C4-2B (cell line): ENCODE measurements at regions not wholly inside any gene's neighbourhood (a gene's known extent, or its start where the extent isn't known, plus 50 kb on each side); places are given as distances from the start of the nearest gene placed in this dataset.
"Not testable (repeated sequence)": the region's sequence is repeated elsewhere in the genome, so short reads cannot be mapped to it uniquely, and the experiment has no call there.

ENCODE experiments used
- ZFX ChIP-seq: fragments of 450-650 bp; IDR thresholded peaks from 2 replicates; pipeline ENCODE4 v1.6.1; 2017
- TF ChIP-seq, protein P1 (sequence below): fragments of 450-650 bp; conservative IDR thresholded peaks from 2 replicates; pipeline ENCODE4 v1.5.1; 2017; ENCODE audit warnings: mild to moderate bottlenecking

DNA sequence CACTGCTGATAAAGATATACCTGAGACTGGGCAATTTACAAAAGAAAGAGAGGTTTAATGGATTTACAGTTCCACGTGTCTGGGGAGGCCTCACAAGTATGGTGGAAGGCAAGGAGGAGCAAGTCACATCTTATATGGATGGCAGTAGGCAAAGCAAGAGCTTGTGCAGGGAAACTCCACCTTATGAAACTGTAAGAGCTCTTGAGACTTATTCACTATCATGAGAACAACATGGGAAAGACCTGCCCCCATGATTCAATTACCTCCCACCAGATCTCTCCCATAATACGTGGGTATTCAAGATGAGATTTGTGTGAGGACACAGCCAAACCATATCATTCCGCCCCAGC, 55.4 kb upstream of the NAMPT start:
- TF ChIP-seq, protein P1, sequence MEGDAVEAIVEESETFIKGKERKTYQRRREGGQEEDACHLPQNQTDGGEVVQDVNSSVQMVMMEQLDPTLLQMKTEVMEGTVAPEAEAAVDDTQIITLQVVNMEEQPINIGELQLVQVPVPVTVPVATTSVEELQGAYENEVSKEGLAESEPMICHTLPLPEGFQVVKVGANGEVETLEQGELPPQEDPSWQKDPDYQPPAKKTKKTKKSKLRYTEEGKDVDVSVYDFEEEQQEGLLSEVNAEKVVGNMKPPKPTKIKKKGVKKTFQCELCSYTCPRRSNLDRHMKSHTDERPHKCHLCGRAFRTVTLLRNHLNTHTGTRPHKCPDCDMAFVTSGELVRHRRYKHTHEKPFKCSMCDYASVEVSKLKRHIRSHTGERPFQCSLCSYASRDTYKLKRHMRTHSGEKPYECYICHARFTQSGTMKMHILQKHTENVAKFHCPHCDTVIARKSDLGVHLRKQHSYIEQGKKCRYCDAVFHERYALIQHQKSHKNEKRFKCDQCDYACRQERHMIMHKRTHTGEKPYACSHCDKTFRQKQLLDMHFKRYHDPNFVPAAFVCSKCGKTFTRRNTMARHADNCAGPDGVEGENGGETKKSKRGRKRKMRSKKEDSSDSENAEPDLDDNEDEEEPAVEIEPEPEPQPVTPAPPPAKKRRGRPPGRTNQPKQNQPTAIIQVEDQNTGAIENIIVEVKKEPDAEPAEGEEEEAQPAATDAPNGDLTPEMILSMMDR, result not testable (repeated sequence)
- not testable (repeated sequence) for TF ChIP-seq ZFX
